G401 (cell line): ENCODE measurements at regions not wholly inside any gene's neighbourhood (a gene's known extent, or its start where the extent isn't known, plus 50 kb on each side); places are given as distances from the start of the nearest gene placed in this dataset.
A peak's percentile ranks its signal among the peaks of the same experiment; 100 is the strongest.

Experiments
- DNase-seq: peaks from one replicate; pipeline ENCODE4 v3.0.0-alpha.2; 2015; ENCODE audit warnings: low spot score
- in situ Hi-C: cut with HindIII; loops from 2 replicates; pipeline ENCODE4 v1.10.0; 2016; ENCODE audit warnings: low sequenced_read_pairs, mixed read lengths

- DNase-seq, result no peak
- in situ Hi-C loops, result no loop called here
Observed at GRCh38 chr7:132072873-132073272, 503.4 kb downstream of the PLXNA4 start.

GRCh38 chr7:132072165-132072564 is 504.1 kb downstream of the PLXNA4 start:
- DNase-seq, result no peak
- in situ Hi-C loops, result no loop called here

DNA sequence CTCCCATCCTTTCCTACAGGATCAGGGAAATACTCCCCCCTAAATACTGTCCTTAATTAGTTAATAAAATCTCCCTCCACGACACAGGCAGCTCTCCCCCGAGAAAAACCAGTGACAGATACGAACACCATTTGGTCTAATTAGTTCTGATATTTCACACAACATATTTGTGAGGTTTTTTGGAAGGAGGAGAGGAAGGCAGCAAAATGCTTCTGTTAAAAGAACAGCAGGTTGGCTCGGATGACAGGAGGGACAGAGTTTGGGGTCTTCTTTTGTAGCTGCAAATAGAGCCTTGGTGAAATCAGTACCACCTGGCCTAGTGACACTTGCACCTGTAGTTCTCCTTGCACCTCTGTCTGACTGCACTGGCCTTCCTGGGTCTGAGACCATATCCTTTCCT is 507.0 kb downstream of the PLXNA4 start:
- in situ Hi-C loops, result no loop called here
- no peak for DNase-seq

DNA sequence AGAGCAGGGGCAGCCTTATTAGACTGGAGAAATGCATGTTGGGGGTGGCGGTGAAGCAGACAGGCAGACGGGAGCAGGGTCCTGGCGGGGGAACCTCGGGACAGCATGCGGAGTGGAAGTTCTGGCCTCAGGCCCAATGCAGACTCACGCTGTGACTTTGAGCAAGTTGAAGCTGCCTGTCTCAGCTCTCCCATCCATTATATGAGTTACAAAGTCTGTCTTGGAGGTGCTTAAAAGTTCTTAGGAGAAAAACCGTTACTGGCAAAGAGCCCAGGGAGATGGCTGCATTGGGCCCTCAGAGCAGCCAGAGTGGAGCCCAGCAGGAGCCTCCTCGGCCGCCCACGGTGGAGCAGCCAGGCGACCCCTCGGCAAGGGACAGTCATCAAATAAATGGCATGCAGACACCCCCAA is 509.5 kb downstream of the PLXNA4 start:
- in situ Hi-C loops, result no loop called here
- DNase-seq, result peak; percentile 45

GRCh38 chr7:132065989-132066603 is 509.7 kb upstream of the PODXL start:
- peak; percentile 46 for DNase-seq
- in situ Hi-C loops, result no loop called here

DNA sequence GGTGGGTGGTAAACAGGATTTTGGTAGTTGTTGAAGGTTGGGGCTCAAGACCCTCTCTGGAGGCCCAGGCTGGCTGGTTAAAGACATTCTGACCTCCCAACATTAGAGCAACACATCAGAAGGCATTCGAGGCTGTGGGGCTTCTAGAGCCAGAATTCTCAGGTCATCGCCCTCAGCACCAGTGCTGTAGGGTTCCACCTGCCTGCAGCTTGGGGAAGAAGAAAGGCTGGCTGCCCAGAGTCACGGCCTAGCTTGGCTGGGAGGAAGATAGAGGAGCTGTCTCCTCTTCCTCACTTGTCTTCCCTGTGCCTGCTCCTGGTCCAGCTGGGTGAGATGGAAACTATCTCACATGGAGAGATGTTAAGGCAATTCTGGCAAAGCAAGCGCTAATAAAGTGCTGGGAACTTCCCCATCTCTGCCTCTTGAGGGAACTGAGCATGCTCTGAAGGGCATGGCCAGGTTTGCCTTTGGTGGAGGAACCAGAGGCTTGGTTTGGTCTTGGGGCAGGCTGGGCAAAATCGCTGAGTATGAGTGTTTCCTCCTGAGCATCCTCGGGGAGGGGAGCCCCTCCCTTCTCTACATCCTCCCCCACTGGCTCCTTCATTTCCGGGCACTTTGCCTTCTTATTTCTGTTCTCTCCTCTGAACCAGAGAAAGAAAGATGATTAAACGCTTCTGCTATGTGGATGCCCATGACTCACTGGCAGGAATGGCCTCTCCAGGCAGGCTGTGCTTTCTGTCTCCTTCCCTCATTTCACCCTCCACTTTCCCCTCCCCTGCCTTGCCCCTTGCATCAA is 509.0 kb upstream of the PODXL start:
- DNase-seq, result peak; percentile 18
- in situ Hi-C loops, result no loop called here

GRCh38 chr7:132063800-132064199 is 507.4 kb upstream of the PODXL start:
- in situ Hi-C loops, result no loop called here
- DNase-seq, result no peak

GRCh38 chr7:132061937-132062336 is 505.5 kb upstream of the PODXL start:
- no peak for DNase-seq
- in situ Hi-C loops, result no loop called here

DNA sequence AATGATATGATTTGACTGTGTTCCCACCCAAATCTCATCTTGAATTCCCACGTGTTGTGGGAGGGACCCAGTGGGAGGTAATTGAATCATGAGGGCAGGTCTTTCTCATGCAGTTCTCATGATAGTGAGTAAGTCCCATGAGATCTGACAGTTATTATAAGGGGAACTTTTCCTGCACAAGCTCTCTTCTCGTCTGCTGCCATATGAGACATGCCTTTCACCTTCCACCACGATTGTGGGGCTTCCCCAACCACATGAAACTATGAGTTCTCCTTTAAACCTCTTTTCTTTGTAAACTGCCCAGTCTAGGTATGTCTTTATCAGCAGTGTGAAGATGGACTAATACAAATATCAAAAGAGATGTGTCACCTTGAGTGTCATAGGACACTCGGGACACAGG is 502.7 kb upstream of the PODXL start:
- in situ Hi-C loops, result no loop called here
- DNase-seq, result no peak

- in situ Hi-C loops, result no loop called here
- DNase-seq, result peak; percentile 17
Observed at GRCh38 chr7:132055336-132056120, 499.1 kb upstream of the PODXL start.

DNA sequence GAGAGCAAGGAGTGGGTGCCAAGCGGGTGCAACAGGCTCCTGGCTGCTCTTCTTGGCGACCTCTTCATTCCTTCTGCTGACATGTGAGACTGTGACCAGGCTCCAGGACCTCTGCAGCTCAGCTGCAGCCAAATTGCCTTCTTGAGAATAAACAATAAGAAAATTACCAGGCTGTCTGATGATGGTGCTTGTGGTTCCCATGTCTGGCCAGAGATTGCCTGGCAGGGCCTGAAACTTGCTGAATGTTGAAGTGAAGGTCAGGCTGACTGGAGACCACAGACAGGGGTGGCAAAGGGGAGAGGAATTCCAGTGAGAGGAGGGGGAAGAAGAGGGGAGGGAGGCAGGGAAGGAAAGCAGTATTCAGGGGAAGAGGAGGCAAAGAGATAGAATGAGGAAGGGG is 497.4 kb upstream of the PODXL start:
- in situ Hi-C loops, result no loop called here
- no peak for DNase-seq

DNA sequence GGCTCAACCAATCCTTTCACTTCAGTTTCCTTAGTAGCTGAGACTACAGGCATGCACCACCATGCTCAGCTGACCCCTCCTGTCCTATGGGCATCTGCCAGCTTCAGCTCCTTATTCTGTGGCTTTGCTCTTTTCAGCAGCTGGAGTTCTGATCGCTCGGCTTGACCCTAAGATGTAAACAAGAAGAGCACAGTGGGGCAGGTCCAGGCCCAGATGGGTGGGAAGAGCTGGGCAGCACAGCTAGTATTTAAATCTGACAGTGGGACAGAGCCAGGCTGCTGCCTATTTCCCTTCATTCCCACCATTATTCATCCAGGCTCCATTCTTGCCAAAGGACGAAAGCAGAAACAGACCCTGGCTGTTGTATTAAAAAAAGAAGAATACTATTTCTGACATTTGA is 494.9 kb upstream of the PODXL start:
- in situ Hi-C loops, result no loop called here
- DNase-seq, result no peak

GRCh38 chr7:132049462-132050304 is 493.3 kb upstream of the PODXL start:
- DNase-seq, result no peak
- in situ Hi-C loops, result no loop called here

DNA sequence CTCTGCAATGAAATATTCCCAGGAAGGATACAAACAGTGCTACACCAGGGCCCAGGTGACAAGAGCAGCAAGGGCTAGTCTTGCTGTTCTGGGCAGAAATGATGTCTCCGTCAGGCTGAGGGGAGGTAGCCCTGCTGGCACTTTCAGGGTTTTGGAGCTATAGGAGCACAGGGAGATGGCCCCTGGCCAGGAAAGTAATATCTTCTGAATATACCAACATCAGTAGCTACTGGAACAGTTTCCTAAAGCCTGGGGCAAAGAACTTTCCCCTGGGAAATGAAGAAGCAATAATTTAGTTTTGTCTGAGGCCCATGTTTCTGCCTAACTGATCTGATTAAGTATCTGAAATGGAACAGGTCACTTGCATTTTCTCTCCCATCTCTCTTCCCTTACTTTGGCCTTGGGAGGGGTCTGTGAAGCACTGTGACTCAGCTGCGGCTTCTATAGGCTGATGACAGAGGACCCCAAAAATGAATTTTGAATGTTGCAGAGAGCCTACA is 489.1 kb upstream of the PODXL start:
- in situ Hi-C loops, result no loop called here
- no peak for DNase-seq

DNA sequence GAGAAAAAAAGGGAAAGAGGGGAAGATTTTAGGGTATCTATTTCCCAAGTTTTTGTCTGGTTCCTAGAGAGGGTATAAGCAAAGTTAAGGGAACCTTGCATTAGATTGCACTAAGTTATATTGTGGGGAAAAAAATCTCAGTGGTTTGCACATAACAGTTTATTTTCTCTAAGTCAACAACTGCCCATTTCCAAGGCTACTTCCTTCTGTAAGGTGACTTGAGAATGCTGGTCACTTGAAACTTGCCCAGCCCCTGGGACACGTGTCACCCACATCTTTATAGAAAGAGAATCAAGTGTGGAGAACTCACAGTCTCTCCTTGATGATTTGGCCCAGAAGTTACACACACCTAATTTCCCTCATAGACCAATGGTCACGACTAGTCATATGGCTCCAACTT is 488.6 kb upstream of the PODXL start:
- DNase-seq, result no peak
- in situ Hi-C loops, result no loop called here

DNA sequence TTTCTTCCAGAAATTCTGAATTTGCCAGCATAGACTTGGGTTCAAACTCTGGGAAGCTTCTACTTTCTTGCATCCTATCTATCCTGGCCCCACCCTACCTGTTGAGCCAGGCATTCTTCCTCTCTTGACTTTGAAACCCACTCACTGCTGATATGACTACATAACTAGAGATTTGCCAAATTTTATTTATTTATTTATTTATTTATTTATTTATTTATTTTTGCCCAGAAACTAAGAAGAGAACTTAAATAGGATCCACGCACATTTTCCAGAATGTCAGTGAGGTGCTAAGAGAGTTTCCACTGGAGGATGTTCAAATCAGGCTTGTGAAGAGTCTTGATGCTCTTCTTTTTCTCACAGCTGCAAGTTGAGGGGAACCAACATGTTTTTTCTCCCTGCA is 487.8 kb upstream of the PODXL start:
- no peak for DNase-seq
- in situ Hi-C loops, result no loop called here

- DNase-seq, result no peak
- in situ Hi-C loops, result no loop called here
Observed at GRCh38 chr7:132041108-132041507, 484.7 kb upstream of the PODXL start.

DNA sequence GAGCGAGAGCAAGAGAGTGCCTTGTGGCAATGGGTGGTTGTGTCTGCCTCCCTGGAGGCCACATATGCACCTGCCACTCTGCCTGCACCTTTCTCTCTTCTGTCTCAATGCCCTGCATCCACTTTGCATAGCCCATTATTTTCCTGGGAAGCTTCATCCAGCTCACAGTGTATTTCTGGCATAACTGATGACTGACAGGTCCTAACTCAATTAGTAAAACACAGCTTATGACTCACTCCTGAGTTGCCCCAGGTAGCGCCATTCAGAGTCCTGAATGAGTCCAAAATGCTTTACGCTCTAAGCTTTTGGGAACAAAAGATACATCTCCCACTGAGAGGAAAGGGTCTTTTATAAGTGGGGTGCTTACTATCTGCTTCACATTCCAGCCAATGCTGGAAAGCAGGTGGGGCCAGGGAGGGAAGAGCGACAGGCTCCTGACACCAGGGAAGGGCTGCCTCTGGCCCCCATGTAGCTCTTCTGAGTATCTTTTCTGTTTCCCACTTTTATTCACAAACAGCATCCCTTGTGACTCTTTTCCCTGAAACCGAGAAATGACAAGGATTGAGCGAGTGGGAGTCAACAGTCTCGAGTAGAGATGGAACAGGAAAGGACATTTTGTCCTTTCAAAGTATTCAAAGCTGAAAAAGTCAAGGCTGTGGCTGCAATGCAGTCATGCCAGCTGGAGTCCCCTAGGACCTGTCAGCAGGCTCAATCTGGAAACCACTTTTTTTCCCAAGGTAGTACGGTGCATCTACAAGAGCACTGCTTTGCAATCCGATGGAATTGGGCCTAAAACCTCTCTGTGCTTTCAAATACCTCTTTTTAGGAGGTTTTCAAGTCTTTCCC is 479.3 kb upstream of the PODXL start:
- DNase-seq, result no peak
- in situ Hi-C loops, result no loop called here
